Superior temporal gyrus (tissue), 1 donor: ENCODE measurements at regions not wholly inside any gene's neighbourhood (a gene's known extent, or its start where the extent isn't known, plus 50 kb on each side); places are given as distances from the start of the nearest gene placed in this dataset.

Experiments
- DNase-seq: peaks from one replicate; pipeline ENCODE4 v3.0.0-alpha.2; 2016; ENCODE audit errors: extremely low spot score

GRCh38 chr5:62680121-62680520 is 101.5 kb downstream of the LRRC70 start:
- no peak for DNase-seq
